ENCODE measurements at regions not wholly inside any gene's neighbourhood (a gene's known extent, or its start where the extent isn't known, plus 50 kb on each side); places are given as distances from the start of the nearest gene placed in this dataset.
A peak's percentile ranks its signal among the peaks of the same experiment; 100 is the strongest.

DNA sequence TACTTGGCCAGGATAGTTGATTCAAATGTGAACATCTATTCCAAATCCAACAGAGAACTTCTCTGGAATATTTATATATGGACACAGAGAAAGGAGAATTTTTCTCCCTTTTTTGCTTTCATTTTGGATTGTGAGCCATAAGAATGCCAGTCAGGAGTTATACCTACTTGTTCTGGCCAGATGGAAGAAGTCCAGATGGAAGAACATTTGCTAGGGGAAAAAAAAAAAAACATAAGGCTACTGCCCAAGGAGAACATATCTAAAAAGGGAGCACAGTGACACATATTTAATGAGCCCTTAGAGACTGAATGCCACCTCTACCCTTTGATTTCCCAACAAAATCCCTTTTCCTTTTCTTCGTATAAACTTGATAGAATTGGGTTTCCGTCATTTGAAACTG lies 61.7 kb upstream of the PPP2R2B start:
- no peak for DNase-seq (ENCODE audit: low spot score)

DNA sequence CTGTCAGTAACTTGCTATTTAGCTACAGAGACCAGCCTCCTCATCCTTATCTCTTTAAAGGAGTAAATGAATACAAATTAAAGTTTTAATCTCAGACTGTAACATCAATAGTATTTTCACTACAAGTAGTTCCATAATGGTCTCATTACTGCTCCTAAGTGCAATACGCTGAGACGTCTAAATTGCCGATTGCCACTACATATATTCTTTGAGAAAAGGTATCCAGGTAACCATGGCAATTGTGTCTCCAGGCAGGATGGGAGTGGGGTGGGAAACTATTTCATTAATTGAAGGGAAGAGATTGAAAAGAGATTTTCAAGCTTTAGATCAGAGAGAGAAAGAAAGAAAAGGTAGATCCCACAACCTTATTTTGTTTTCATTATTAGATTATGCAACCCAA lies 65.5 kb upstream of the PPP2R2B start:
- DNase-seq (ENCODE audit: low spot score): no peak

DNA sequence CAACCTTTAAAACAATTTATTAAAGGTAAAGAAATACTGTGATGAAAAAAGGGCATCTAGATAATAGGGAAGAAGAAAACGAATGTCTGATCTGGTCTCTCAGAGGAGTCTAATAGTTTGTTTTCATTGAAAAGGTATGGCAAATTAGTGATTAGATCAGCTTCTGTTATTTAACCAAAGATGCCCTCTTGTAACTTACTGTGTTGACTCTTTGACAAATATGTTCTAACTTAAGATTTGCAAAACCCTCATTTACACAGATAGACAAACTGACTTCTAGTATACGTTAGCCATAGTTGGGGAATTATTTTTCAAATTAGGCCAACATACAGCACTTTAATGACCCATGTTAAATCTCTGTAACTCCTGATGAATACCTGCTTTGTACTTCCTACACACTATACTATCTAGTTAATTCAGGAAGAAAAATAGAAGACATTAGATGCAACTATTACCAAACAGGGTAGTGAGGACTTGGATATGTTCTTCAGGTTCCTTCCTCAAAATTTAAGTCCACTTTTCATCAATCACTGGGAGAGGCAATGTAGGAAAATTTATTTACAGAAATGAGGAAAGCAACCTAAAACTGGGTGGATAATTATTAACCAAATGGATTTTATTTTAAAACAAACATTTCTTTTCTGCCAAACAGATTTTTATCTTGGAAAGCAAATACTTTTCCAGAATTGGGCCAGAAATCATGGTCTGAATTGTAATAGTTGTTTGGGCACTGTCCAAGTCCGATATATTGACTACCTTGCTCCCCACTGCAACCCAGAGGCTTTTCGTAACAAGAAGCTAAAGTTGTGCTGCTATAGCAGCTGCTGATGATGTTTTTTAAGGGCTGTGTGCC lies 66.4 kb upstream of the PPP2R2B start:
- no peak for DNase-seq (ENCODE audit: low spot score)

DNA sequence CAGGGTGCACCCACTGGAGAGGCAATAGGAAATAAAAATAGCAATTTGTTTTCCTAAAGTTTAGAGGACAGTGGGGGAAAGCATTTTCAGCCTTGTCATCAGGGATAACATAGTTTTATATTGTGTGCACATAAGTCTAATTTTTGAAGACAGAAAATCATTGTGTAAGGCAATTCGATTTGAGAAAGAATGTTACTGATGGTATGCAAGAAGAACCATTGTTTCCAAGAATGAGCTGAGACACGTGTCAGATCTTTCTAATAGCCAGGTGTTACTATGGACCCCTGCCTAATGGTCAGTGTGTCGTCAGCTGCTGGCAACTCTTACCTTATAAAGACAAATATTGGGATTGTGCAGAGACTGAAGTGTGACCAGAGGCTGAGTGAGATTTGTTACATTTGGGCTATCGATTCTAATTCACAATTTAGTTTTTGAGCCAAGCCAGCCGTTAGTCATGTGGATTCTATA lies 67.1 kb upstream of the PPP2R2B start:
- DNase-seq (ENCODE audit: low spot score): no peak

DNA sequence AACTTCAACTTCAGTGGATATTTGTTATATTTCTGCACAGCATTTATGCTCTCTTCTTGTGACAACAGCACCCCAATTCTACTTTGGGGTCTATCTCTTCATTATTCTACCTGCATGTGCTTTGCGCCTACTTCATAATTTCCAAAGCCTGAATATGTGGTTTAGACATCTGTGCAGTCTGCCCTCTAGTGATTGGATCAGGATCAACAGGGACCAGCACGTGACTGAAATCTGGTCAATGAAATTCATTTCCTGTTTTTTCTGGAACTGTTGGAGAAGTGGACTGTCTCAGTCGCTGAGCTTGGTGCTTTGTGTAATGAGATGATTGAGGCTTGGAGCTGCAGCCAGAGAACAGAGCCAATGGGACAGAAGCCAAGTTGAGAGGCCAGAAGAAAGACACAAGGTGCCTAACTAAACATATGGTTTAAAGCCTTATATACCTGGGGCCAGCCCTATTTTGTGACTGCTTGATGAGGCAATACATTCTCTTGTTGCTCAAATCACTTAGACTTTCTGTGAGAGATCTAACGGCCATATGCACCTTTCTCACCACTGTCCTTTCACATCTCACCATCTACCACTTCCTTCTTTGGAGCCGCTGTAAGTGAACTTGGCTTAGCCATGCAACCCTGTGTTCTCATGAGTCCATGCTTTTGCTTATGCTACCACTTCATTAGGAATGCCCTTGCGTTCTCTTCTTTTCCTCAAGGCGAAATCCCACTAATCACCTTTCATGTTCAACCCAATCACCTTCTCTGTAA lies 68.8 kb upstream of the PPP2R2B start:
- DNase-seq (ENCODE audit: low spot score): no peak

DNA sequence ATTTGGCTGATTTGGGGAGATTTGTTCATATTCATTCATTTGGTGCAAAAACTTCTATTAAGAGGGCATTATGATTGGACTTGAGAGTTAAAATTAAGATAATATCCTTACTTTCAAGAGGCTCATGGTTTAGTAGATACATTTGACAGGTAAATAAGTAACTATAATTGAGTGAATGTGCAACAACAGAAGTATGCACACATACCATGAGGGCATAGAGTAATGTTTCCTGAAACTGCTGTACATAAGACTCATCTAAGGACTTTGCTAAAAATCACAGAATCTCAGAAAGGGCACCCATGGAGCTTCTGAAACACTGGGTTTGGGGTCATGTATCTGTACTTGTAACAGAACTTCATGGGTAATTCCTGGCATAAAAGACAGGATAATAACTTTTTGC lies 70.1 kb upstream of the PPP2R2B start:
- no peak for DNase-seq (ENCODE audit: low spot score)

DNA sequence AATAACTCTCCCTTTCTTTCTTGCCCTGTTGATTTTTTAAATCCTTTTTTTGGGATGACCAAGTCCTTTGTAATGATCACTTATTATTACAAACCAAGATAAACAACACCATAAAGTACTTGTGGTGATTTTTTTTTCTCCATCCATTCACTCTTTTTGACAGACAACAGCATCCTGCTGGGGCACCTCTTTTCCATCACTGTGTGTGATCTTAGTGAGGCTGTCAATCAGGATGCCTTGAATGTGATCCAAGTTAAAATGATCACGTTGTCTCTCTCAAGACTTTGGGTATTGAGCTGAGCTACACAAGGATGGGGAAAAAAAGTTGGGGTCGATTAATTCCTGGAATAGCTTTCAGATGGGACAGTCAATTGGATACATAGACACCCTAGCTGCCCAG lies 73.6 kb upstream of the PPP2R2B start:
- no peak for DNase-seq (ENCODE audit: low spot score)

DNA sequence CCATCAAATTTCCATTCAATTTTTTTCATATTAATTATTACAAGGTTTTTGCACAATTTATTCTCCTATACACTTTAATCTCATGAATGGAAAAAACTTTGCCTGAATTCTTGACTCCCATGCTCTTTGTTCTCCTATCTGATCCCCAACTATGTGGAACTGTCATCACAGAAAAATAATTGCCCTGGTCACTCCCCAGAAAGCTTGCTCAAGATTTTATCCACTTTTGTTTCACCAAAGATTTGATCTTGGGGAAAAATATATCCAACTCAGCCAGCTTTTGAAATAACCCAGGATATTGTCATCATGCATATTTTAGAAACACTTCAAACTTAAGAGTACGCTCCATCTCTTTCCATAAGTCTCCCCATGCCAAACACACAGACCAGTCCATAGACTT lies 77.7 kb upstream of the PPP2R2B start:
- DNase-seq (ENCODE audit: low spot score): no peak

DNA sequence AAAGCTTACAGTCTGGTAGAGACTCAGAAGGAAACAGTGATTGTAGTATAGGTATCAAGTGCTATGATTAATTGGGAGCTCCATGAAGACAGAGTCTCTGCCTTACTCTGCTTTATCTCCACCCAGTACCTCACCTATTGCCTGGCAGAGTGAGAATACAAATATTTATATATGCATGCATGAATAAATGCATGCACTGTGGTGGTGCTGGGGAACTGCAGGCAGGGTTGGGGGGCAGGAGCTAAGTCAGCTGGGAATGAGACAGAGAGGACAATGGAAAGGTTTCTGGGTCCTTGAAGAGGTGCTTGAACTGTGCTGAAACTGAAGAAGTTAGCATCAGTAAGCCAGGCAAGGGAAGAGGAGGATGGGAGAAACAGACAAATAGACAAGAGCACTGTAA lies 80.8 kb upstream of the PPP2R2B start:
- no peak for DNase-seq (ENCODE audit: low spot score)

DNA sequence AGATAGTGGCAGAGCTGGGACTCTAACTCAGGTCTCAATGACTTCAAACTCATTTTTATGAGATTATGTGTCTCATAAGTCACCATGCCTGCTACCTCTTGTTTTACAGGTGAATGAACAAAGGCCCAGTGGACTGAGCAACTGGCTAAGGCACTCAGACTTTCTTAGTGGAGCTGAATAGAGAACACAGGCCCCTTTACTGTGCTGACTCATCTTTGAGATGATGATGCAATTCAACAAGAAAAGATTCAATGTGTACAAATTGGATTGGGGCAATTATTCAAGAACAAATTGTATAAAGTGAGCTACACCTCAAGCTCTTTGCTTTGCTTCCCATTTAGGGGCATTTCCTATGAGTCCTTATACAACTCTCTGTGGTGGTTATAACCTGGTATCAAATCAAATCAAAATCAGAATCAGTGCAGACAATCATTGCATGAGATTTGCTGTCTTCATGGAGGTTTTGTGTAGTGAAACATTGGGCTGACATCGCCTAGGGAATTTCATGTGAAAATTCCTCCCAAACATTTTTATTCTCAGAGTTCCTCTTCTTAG lies 84.3 kb upstream of the PPP2R2B start:
- no peak for DNase-seq (ENCODE audit: low spot score)

DNA sequence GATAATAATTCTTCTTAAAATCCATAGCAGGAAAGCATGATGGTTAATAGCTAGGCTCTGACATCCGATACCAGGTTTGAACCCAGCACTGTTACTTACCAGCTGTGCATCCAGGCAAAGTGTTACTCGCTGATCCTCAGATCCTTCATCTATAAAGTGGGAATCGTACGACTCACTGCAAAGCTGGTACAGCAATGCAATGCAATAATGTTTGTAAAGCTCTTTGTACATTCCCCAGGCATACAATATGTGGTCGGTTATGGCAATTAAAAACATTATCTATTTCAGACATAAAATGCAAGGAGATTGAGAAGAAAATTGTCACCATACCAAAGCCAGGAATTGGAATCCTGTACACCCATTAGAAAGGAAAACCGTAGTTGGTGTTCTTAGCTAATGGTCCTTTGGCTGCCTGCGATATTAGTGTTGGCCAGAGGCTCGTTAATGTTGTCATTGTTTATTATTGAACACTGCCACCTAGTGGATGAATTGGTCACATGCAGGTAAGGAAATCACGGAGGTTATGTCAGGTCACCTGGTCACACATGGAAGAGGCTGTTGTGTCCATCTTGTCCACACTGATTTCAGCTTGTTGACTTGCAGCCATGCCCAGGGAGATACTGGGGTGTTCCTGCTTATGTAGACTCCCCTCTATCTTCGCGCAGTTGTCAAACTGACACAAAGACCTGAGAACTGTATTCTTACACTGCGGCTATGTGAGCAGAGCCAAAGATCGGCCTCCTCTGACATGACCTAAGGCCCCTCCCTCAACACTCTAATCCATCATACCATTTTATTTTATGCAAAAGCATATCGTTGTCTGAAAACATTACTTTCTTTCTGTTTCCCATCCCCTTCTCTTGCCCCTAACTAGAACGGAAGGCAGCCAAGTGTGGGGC lies 87.5 kb upstream of the PPP2R2B start:
- DNase-seq (ENCODE audit: low spot score): peak; percentile 73

DNA sequence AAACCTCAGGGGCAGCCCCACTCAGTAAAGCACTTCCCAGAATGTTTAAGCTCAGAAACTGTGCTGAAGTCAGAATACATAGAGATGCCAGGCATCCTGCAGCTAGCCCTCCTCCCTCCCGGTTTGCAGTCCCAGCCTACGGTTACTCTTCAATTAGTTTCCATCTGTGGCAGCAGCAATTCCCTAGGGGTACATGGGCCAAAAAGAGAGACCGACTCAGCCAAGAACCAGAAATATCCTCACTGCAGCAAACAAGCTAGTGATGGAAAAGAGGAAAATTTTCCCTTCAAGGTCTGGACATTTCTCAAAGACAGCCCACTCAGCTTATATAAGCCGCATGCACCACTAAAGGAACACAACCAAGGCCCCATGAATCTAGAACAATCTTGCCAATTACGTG lies 89.1 kb upstream of the PPP2R2B start:
- no peak for DNase-seq (ENCODE audit: low spot score)

DNA sequence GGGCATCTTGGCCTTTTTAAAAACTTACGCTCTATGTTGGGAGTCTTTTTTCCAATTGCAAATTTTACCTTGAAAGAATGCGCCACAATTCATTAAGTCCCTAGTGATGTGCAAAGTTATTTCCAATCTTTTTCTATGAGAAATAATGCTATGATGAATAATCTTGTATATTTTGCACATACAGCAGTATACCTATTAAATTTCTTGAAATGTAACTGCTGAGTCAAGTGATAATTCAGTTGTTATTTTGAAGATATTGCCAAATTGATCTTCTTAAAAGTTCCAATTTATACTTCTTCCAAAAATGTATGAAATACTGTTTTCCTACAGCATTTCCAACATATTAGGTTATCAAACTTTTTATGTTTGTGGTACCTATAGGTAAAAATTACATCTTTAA lies 92.8 kb upstream of the PPP2R2B start:
- DNase-seq (ENCODE audit: low spot score): no peak

DNA sequence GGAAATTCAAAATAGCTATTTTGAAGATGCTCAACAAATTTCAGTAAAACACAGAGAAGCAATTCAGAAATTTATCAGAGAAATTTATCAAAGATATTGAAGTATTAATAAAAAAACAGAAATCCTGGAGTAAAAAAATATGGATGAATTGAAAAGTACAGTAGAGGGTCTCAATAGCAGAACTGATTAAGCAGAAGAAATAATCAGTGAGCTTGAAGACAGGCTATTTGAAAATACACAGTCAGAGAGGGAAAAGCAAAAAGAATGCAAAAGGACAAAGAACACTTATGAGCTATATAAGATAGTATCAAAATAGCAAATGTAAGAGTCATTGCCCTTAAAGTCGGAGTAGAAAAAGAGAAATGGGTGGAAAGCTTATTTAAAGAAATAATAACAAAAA lies 107.9 kb upstream of the PPP2R2B start:
- DNase-seq (ENCODE audit: low spot score): no peak

DNA sequence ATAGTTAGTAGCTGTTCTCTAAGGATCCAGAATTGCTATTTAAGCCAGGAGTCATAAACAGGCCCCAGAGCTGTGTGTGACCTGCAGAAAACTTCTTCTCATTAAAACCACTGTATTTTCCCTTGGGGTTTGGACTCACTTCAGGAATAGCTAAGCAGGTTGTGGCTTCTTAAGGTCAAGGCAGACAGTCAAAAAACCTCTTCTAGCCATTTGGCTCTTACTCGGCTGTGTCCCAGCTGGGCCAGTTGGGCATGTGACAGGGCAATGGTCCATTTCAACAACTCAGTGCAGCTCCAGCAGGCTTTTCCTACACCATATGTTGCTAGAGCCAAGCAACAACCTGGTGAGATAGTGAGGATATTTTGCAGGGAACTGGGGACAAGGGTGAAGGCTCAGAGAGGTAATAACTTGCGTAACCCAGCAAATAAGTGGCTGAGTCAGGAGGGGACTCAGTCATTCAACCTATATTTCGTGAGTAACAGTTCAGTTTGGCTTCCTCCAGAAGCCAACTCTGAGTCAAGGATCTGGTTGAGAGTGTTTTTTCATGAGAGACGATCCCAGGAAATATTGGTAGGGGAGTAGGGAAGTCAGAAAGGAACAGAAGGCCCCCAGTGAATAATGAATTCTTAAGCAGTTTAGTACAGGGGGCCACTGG lies 115.4 kb upstream of the PPP2R2B start:
- peak; percentile 39 for DNase-seq (ENCODE audit: low spot score)

DNA sequence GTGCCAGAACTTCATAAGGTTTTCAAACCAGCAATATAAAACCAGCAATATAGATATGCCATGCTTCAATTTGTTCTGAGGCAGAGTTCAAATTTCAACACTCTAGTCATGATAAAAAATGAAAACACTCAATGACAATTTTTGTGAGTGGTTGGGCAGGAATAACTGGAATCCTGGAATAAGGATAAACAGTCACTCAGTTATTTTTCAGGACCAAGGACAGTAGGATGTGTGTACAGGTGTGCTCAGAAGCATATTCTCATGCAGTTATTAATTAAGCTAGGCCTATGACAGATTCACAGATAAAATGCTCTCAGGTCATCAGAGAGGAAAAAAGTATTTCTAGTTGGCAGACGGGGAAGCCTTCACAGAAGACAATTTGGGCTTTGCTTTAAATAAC lies 117.3 kb upstream of the PPP2R2B start:
- DNase-seq (ENCODE audit: low spot score): no peak

DNA sequence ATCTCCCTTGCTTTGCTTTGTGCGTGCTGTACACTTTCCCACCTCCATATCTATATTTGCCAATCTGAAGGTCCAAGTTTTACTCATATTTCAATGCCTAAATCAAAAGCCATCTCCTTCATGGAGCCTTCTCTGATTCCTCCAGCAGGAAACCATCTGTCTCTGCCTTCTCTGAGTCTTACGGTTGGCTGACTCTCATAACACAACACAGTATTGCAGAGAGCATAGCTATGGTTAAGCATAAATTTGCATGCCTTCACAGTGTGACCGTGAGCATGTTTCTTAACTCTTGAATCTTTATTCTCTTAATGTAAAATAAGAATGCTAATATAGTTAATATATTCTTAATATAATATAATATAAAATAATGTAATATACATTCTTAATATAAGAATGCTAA lies 136.8 kb upstream of the PPP2R2B start:
- DNase-seq (ENCODE audit: low spot score): no peak

DNA sequence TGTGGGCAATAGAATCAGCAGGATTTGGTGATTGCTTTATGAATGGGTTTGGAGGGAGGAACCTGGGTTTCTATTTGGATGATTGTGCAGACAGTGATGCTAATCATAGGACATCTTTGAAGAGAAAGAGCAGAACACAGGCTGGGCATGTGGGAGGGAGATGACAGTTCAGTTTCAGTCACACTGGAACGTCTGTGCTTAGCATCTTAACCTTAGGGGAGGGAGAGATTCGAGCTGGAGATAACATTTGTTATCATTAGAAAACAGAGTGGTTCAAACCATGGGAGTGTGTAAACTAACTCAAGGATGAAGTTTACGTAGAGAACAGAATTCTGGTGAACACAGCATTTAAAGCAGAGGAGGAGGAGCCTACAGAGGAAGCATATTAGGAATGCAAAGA lies 138.6 kb upstream of the PPP2R2B start:
- peak; percentile 16 for DNase-seq (ENCODE audit: low spot score)

DNA sequence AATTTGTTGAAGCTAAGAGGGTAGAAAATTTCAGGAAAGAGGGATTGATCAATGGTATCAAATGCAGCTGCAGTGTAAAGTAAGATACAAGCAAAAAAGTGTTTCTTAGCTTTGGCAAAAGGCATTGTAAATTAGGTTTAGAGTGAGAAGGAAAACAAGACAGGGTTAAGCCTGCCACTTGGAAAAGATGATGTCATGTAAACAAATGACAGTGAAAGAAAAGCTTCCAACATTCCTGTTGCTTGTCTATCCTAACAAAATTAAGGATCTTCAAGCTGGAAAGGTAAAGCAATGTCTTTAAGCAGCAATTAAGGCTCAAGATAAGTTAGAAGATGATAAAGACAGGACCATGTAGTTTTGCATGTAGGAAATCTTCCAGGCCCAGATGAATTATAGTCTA lies 139.1 kb upstream of the PPP2R2B start:
- no peak for DNase-seq (ENCODE audit: low spot score)

DNA sequence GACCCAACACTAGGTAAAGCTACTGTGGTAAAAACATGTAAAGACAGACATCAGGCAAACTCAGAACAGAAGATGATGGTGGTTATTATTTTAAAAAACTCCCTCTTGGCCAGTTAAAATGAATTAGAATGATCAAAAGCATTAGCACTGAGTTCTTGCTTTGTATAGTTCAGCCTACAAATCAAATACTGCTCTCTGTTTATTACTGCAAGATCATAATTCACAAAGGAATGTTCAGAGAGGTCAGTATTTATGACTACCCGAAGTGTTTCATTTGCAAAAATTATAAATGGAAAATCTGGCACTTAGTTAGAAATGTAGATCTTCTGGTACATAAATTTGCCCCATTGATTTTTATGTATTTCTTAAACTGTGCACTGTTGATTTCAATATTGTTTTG lies 140.3 kb upstream of the PPP2R2B start:
- no peak for DNase-seq (ENCODE audit: low spot score)

DNA sequence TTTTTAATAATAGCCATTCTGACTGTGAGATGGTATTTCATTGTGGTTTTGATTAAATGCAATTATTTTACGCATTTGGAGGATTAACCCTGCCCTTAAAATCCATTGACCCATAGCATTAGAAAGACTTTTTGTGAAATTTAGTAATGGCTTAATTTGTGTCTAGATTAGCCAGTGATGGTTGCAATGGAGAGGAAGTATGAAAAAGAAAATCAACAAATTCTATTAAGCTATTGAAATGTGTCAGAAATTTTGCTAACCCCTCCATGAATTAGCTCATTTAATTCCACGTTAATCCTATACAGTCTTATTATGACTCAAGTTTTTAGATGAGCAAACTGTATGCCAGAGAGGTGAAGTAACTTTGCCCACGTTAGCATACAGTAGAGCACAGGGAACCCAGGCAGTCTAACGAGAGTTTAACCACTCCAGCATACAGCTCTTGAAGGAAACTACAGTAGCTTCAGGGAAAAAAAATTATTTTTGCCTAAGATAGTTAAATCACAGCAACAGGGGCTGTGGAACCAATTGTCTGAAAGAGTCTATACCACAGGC lies 158.2 kb upstream of the PPP2R2B start:
- no peak for DNase-seq (ENCODE audit: low spot score)

All from putamen (tissue), 1 donor.